A549 (cell line): ENCODE measurements at regions not wholly inside any gene's neighbourhood (a gene's known extent, or its start where the extent isn't known, plus 50 kb on each side); places are given as distances from the start of the nearest gene placed in this dataset.

Source experiments
- CEBPB ChIP-seq, 2 experiments: fragments of >200 bp in 1 of 2; sonication (Bioruptor Twin) in 1 of 2; formaldehyde crosslinking in 1 of 2; IDR thresholded peaks; 2 replicates each; pipeline ENCODE4 v1.6.1; 2012 to 2016
- EP300 ChIP-seq, 2 experiments: fragments of >200 bp; sonication (Bioruptor Twin); formaldehyde crosslinking; IDR thresholded peaks; 2 replicates in 1 of 2; 3 replicates in 1 of 2; pipeline ENCODE4 v1.6.1; 2016 to 2017
- ESRRA ChIP-seq: fragments of 150-350 bp; IDR thresholded peaks from 2 replicates; pipeline ENCODE4 v1.6.1; 2014; ENCODE audit warnings: mild to moderate bottlenecking, low read length, borderline replicate concordance
- RAD21 ChIP-seq, 2 experiments: fragments of >200 bp in 1 of 2; sonication (Bioruptor Twin) in 1 of 2; formaldehyde crosslinking in 1 of 2; IDR thresholded peaks in 1 of 2; conservative IDR thresholded peaks in 1 of 2; 2 replicates in 1 of 2; 3 replicates in 1 of 2; pipeline ENCODE4 v1.6.1; 2012 to 2018; ENCODE audit warnings: inconsistent platforms in 1 of 2
- TF ChIP-seq, protein P1 (sequence below): fragments of 200-600 bp; sonication (generic); IDR thresholded peaks from 2 replicates; pipeline ENCODE4 v1.6.1; 2016; ENCODE audit warnings: antibody characterized with exemption, mild to moderate bottlenecking, moderate library complexity
- TF ChIP-seq, protein P2 (sequence below): fragments of >200 bp; sonication (Bioruptor Twin); formaldehyde crosslinking; IDR thresholded peaks from 3 replicates; pipeline ENCODE4 v1.5.1; 2016

DNA sequence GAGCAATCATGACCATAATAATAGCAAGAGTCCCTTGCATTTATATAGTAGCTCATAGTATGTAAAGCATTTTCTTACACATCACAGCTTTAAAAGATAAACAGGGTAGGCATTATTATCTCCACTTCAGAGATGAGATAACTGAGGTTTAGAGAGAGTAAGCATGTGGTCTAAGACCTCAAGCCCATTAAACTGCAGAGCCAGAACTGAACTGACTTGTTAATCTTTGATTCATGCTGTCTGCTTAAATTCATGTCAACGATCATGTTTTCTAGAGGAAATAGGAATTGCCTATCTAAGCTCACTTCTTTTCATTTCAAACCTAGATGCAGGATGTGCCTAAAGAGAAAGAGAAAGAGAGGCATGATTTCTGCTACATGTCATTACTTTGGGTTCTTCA is 524.8 kb downstream of the PTPRC start:
- TF ChIP-seq EP300 (IDR thresholded peaks at IDR 0.05), result no peak
- no peak for TF ChIP-seq CEBPB (IDR thresholded peaks at IDR 0.05)
- TF ChIP-seq, protein P1, sequence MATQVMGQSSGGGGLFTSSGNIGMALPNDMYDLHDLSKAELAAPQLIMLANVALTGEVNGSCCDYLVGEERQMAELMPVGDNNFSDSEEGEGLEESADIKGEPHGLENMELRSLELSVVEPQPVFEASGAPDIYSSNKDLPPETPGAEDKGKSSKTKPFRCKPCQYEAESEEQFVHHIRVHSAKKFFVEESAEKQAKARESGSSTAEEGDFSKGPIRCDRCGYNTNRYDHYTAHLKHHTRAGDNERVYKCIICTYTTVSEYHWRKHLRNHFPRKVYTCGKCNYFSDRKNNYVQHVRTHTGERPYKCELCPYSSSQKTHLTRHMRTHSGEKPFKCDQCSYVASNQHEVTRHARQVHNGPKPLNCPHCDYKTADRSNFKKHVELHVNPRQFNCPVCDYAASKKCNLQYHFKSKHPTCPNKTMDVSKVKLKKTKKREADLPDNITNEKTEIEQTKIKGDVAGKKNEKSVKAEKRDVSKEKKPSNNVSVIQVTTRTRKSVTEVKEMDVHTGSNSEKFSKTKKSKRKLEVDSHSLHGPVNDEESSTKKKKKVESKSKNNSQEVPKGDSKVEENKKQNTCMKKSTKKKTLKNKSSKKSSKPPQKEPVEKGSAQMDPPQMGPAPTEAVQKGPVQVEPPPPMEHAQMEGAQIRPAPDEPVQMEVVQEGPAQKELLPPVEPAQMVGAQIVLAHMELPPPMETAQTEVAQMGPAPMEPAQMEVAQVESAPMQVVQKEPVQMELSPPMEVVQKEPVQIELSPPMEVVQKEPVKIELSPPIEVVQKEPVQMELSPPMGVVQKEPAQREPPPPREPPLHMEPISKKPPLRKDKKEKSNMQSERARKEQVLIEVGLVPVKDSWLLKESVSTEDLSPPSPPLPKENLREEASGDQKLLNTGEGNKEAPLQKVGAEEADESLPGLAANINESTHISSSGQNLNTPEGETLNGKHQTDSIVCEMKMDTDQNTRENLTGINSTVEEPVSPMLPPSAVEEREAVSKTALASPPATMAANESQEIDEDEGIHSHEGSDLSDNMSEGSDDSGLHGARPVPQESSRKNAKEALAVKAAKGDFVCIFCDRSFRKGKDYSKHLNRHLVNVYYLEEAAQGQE, result no peak
- TF ChIP-seq, protein P2, sequence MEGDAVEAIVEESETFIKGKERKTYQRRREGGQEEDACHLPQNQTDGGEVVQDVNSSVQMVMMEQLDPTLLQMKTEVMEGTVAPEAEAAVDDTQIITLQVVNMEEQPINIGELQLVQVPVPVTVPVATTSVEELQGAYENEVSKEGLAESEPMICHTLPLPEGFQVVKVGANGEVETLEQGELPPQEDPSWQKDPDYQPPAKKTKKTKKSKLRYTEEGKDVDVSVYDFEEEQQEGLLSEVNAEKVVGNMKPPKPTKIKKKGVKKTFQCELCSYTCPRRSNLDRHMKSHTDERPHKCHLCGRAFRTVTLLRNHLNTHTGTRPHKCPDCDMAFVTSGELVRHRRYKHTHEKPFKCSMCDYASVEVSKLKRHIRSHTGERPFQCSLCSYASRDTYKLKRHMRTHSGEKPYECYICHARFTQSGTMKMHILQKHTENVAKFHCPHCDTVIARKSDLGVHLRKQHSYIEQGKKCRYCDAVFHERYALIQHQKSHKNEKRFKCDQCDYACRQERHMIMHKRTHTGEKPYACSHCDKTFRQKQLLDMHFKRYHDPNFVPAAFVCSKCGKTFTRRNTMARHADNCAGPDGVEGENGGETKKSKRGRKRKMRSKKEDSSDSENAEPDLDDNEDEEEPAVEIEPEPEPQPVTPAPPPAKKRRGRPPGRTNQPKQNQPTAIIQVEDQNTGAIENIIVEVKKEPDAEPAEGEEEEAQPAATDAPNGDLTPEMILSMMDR, result no peak
- no peak for TF ChIP-seq RAD21 (conservative IDR thresholded peaks at IDR 0.05 in 1 of 2, IDR thresholded peaks at IDR 0.05 in 1 of 2)
- TF ChIP-seq ESRRA, result no peak
